CD14-positive monocyte (primary cell): ENCODE measurements at regions not wholly inside any gene's neighbourhood (a gene's known extent, or its start where the extent isn't known, plus 50 kb on each side); places are given as distances from the start of the nearest gene placed in this dataset.

Experiments
- DNase-seq, 3 donors: peaks; one replicate each; pipeline ENCODE4 v3.0.0-alpha.2; 2011 to 2022
- H2AFZ ChIP-seq: 2 replicates; pipeline ENCODE4 v1.6.0; 2012; ENCODE audit warnings: mild to moderate bottlenecking, low read depth, low read length, inconsistent platforms; ENCODE audit not compliant: insufficient read depth, poor library complexity, severe bottlenecking
- H3K27ac ChIP-seq, 2 donors: 1 replicate in 1 of 2; 2 replicates in 1 of 2; pipeline ENCODE4 v1.5.1; 2012 to 2013; ENCODE audit warnings: low read length in 2 of 2, control low read depth in 1 of 2, inconsistent platforms in 1 of 2, low read depth in 1 of 2, mild to moderate bottlenecking in 1 of 2
- H3K27me3 ChIP-seq, 2 donors: one replicate each; pipeline versions ENCODE4 v1.6.0 to v1.6.1; 2011 to 2013; ENCODE audit warnings: low read length in 2 of 2; ENCODE audit not compliant: control insufficient read depth in 2 of 2, insufficient read depth in 2 of 2
- H3K36me3 ChIP-seq, 2 donors: replicated peaks in 1 of 2; 1 replicate in 1 of 2; 2 replicates in 1 of 2; pipeline versions ENCODE4 v1.5.1 to v1.6.1; 2012 to 2013; ENCODE audit warnings: low read length in 2 of 2, control low read depth in 1 of 2, inconsistent platforms in 1 of 2, mild to moderate bottlenecking in 1 of 2; ENCODE audit not compliant: insufficient read depth in 2 of 2, control insufficient read depth in 1 of 2
- H3K4me1 ChIP-seq, 2 donors: 1 replicate in 1 of 2; 2 replicates in 1 of 2; pipeline versions ENCODE4 v1.5.1 to v1.6.1; 2012 to 2013; ENCODE audit warnings: low read length in 2 of 2, control low read depth in 1 of 2, inconsistent platforms in 1 of 2, mild to moderate bottlenecking in 1 of 2, moderate library complexity in 1 of 2; ENCODE audit not compliant: insufficient read depth in 2 of 2, control insufficient read depth in 1 of 2
- H3K4me2 ChIP-seq: replicated peaks from 2 replicates; pipeline ENCODE3; 2012; ENCODE audit warnings: low read length, moderate library complexity, mild to moderate bottlenecking; ENCODE audit not compliant: poor library complexity, severe bottlenecking; ENCODE audit errors: extremely low read depth
- H3K4me3 ChIP-seq, 3 experiments: fragments of 200-600 bp in 1 of 3; sonication (generic) in 1 of 3; replicated peaks in 1 of 3; 1 replicate in 2 of 3; 2 replicates in 1 of 3; pipeline ENCODE4 v1.5.1; 2011 to 2013; ENCODE audit warnings: low read length in 3 of 3, mild to moderate bottlenecking in 3 of 3, control low read depth in 2 of 3, low read depth in 2 of 3, inconsistent platforms in 1 of 3, moderate library complexity in 1 of 3
- H3K79me2 ChIP-seq: 2 replicates; pipeline ENCODE4 v1.6.0; 2012; ENCODE audit warnings: mild to moderate bottlenecking, control low read depth, inconsistent platforms, low read length, moderate library complexity; ENCODE audit not compliant: insufficient read depth
- H3K9ac ChIP-seq: 2 replicates; pipeline ENCODE4 v1.6.0; 2017; ENCODE audit warnings: low read length, mild to moderate bottlenecking; ENCODE audit not compliant: insufficient read depth, poor library complexity, severe bottlenecking
- H3K9me3 ChIP-seq, 2 donors: replicated peaks in 1 of 2; 1 replicate in 1 of 2; 2 replicates in 1 of 2; pipeline versions ENCODE4 v1.5.1 to v1.6.1; 2012 to 2013; ENCODE audit warnings: low read length in 2 of 2, control low read depth in 1 of 2; ENCODE audit not compliant: control insufficient read depth in 1 of 2, insufficient read depth in 1 of 2
- H4K20me1 ChIP-seq: 2 replicates; pipeline ENCODE4 v1.6.0; 2012; ENCODE audit warnings: mild to moderate bottlenecking, low read length, control low read depth, moderate library complexity; ENCODE audit not compliant: insufficient read depth
- H3K27ac Mint-ChIP-seq, 7 donors: one replicate each; pipeline ENCODE4 v1.8.0; 2020; ENCODE audit warnings: mild to moderate bottlenecking in 7 of 7, mixed read lengths in 7 of 7, moderate library complexity in 6 of 7, inconsistent platforms in 2 of 7
- H3K27me3 Mint-ChIP-seq, 3 donors: one replicate each; pipeline ENCODE4 v1.8.0; 2021 to 2022; ENCODE audit warnings: low read depth in 3 of 3, mild to moderate bottlenecking in 3 of 3, mixed read lengths in 3 of 3, moderate library complexity in 3 of 3, inconsistent platforms in 1 of 3
- H3K36me3 Mint-ChIP-seq, 2 donors: one replicate each; pipeline ENCODE4 v1.8.0; 2020; ENCODE audit warnings: mixed read lengths in 2 of 2, inconsistent platforms in 1 of 2, mild to moderate bottlenecking in 1 of 2
- H3K4me1 Mint-ChIP-seq: one replicate; pipeline ENCODE4 v1.8.0; 2020; ENCODE audit warnings: mild to moderate bottlenecking, mixed read lengths
- H3K4me3 Mint-ChIP-seq, 2 donors: one replicate each; pipeline ENCODE4 v1.8.0; 2020; ENCODE audit warnings: mild to moderate bottlenecking in 2 of 2, mixed read lengths in 2 of 2, moderate library complexity in 1 of 2
- H3K9me3 Mint-ChIP-seq, 7 donors: one replicate each; pipeline ENCODE4 v1.8.0; 2020 to 2022; ENCODE audit warnings: mixed read lengths in 7 of 7, mild to moderate bottlenecking in 6 of 7, moderate library complexity in 6 of 7, inconsistent platforms in 2 of 7
- WGBS: methylation state at CpG from one replicate; pipeline ENCODE4 v1.1.5; 2013; ENCODE audit warnings: missing lambda C conversion rate; ENCODE audit not compliant: insufficient coverage; 5-methylcytosine and 5-hydroxymethylcytosine counted together
- intact Hi-C, 2 donors: fragments of 100-400 bp; cut with micrococcal nuclease; formaldehyde crosslinking; loops; one replicate each; pipeline versions ENCODE4 v1.15.0 to v1.15.1; 2023
- TF ChIP-seq, protein P1 (sequence below): fragments of 200-600 bp; IDR thresholded peaks from one replicate; pipeline ENCODE4 v1.8.0; 2022; ENCODE audit warnings: antibody characterized with exemption, mild to moderate bottlenecking

DNA sequence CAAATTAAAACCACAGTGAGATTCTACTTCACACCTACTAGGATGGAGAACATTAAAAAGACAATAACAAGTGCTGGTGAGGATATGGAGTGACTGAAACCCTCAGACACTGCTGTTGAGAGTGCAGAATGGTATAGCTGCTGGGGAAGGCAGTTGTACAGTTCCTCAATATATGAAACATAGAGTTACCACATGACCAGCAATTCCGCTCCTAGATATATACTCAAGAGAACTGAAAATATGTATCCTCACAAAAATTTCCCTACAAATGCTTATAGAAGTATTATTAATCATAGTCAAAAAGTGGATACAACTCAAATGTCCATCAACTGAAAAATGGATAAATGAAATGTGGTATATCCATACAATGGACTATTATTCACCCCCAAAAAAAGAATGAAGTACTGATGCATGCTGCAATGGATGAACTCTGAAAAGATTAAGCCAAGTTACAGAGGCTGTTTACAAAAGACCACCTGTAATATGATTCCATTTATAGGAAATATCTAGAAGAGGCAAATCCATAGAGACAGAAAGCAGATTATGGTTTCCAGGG lies 164.7 kb upstream of the IGF1R start:
- Mint-ChIP-seq H3K9me3 (peaks cover 0 to 24% (median 13%) of the 10 kb centered on the region in 7 donors), H3K27ac (no peak overlapping the region), H3K36me3 (no peaks in the 10 kb centered on the region), H3K27me3 (peaks cover 0 to 2% (median 0%) of the 10 kb centered on the region in 3 donors), H3K4me3 (no peak overlapping the region), H3K4me1 (no peaks in the 10 kb centered on the region)
- Histone ChIP-seq H3K4me3 (no peak overlapping the region), H3K9me3 (peaks cover 5 to 6% of the 10 kb centered on the region in 2 donors), H3K9ac (no peak overlapping the region), H2AFZ (no peak overlapping the region), H3K4me2 (no peak overlapping the region), H3K79me2 (no peaks in the 10 kb centered on the region), H3K36me3 (no peaks in the 10 kb centered on the region), H4K20me1 (no peaks in the 10 kb centered on the region), H3K4me1 (no peaks in the 10 kb centered on the region), H3K27me3 (no peaks in the 10 kb centered on the region), H3K27ac (no peak overlapping the region)
- no CpG with 5 or more reads among the region's 1 CpG for WGBS
- intact Hi-C loops, result no loop called here
- TF ChIP-seq, protein P1, sequence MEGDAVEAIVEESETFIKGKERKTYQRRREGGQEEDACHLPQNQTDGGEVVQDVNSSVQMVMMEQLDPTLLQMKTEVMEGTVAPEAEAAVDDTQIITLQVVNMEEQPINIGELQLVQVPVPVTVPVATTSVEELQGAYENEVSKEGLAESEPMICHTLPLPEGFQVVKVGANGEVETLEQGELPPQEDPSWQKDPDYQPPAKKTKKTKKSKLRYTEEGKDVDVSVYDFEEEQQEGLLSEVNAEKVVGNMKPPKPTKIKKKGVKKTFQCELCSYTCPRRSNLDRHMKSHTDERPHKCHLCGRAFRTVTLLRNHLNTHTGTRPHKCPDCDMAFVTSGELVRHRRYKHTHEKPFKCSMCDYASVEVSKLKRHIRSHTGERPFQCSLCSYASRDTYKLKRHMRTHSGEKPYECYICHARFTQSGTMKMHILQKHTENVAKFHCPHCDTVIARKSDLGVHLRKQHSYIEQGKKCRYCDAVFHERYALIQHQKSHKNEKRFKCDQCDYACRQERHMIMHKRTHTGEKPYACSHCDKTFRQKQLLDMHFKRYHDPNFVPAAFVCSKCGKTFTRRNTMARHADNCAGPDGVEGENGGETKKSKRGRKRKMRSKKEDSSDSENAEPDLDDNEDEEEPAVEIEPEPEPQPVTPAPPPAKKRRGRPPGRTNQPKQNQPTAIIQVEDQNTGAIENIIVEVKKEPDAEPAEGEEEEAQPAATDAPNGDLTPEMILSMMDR, result no peak
- no peak for DNase-seq

DNA sequence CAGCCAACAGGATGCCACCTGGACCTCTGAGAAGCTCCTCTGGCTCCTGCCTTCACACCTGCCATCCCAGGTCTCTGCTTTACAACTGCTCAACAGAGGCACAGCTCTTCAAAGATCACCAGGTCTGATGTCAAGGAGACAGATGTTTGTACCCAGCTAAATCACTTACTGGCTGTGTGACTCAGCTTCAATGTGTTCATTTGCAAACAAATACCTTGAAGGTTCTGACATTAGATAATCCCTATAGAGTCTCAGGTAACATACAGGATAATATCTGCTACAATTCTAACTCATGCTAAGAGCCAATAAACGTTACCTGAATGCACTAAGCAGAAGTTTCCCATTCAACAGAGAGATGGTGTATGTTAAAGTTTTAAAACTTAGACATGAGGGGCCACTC lies 163.4 kb upstream of the IGF1R start:
- Histone ChIP-seq H4K20me1 (no peaks in the 10 kb centered on the region), H3K27me3 (no peaks in the 10 kb centered on the region), H3K79me2 (no peaks in the 10 kb centered on the region), H3K9me3 (peaks cover 3 to 5% of the 10 kb centered on the region in 2 donors), H3K4me2 (no peak overlapping the region), H3K4me1 (no peaks in the 10 kb centered on the region), H3K27ac (no peak overlapping the region), H3K36me3 (no peaks in the 10 kb centered on the region), H3K4me3 (no peak overlapping the region), H2AFZ (no peak overlapping the region), H3K9ac (no peak overlapping the region)
- Mint-ChIP-seq H3K36me3 (no peaks in the 10 kb centered on the region), H3K27ac (no peak overlapping the region), H3K4me1 (no peaks in the 10 kb centered on the region), H3K27me3 (peaks cover 0 to 2% (median 0%) of the 10 kb centered on the region in 3 donors), H3K4me3 (no peak overlapping the region), H3K9me3 (peaks cover 0 to 16% (median 8%) of the 10 kb centered on the region in 7 donors)
- intact Hi-C loops, result no loop called here
- TF ChIP-seq, protein P1, result no peak
- WGBS, result no CpG with 5 or more reads among the region's 1 CpG
- no peak for DNase-seq
